OCI-LY3 (cell line): ENCODE measurements at regions not wholly inside any gene's neighbourhood (a gene's known extent, or its start where the extent isn't known, plus 50 kb on each side); places are given as distances from the start of the nearest gene placed in this dataset.

Experiments
- H2AFZ ChIP-seq: fragments of 200-600, 300-600 bp; shearing (Covaris generic); 2 replicates; pipeline ENCODE4 v1.6.0; 2014; ENCODE audit warnings: antibody characterized with exemption, low read depth, low read length
- H3K27ac ChIP-seq: fragments of 200-600, 300-600 bp; sonication (generic); 2 replicates; pipeline ENCODE4 v1.5.1; 2014; ENCODE audit warnings: mild to moderate bottlenecking, low read length, moderate library complexity, mixed read lengths
- H3K27me3 ChIP-seq: fragments of 200-600, 300-600 bp; sonication (generic); 2 replicates; pipeline ENCODE4 v1.6.1; 2014; ENCODE audit warnings: low read depth, low read length, mixed read lengths
- H3K36me3 ChIP-seq: fragments of 200-600, 300-600 bp; sonication (generic); replicated peaks from 2 replicates; pipeline ENCODE3; 2014; ENCODE audit warnings: low read depth, low read length, mixed read lengths
- H3K4me1 ChIP-seq: fragments of 300-600, 200-600 bp; sonication (generic); 2 replicates; pipeline ENCODE4 v1.6.1; 2014; ENCODE audit warnings: low read length, mixed read lengths
- H3K4me2 ChIP-seq: fragments of 200-600, 300-600 bp; sonication (generic); 2 replicates; pipeline ENCODE4 v1.6.1; 2014; ENCODE audit warnings: low read length, mixed read lengths
- H3K4me3 ChIP-seq: fragments of 300-600, 200-600 bp; sonication (generic); 2 replicates; pipeline ENCODE4 v1.5.1; 2014; ENCODE audit warnings: antibody characterized with exemption, mild to moderate bottlenecking, low read length, moderate library complexity
- H3K79me2 ChIP-seq: fragments of 300-600, 200-600 bp; shearing (Covaris generic); 2 replicates; pipeline ENCODE4 v1.6.1; 2014; ENCODE audit warnings: mild to moderate bottlenecking, low read length, mixed read lengths
- H3K9ac ChIP-seq: fragments of 300-600, 200-600 bp; shearing (Covaris generic); 2 replicates; pipeline ENCODE4 v1.6.0; 2014; ENCODE audit warnings: mild to moderate bottlenecking, low read length, moderate library complexity
- H3K9me3 ChIP-seq: fragments of 200-600, 300-600 bp; shearing (Covaris generic); 2 replicates; pipeline ENCODE4 v1.6.1; 2014; ENCODE audit warnings: low read length, mixed read lengths; ENCODE audit not compliant: insufficient read depth
- H4K20me1 ChIP-seq: fragments of 200-600, 300-600 bp; sonication (generic); 2 replicates; pipeline ENCODE4 v1.6.1; 2016; ENCODE audit warnings: low read length, mixed read lengths; ENCODE audit not compliant: insufficient read depth
- EZH2phosphoT487 ChIP-seq: fragments of 200-600 bp; shearing (Covaris generic); IDR thresholded peaks from 2 replicates; pipeline ENCODE4 v1.6.1; 2018; ENCODE audit warnings: antibody characterized with exemption, mixed run types, low read depth
- TF ChIP-seq, protein P1 (sequence below): fragments of 200-600, 300-600 bp; sonication (generic); IDR thresholded peaks from 2 replicates; pipeline ENCODE4 v1.5.1; 2014; ENCODE audit warnings: antibody characterized with exemption, low read length, low read depth

DNA sequence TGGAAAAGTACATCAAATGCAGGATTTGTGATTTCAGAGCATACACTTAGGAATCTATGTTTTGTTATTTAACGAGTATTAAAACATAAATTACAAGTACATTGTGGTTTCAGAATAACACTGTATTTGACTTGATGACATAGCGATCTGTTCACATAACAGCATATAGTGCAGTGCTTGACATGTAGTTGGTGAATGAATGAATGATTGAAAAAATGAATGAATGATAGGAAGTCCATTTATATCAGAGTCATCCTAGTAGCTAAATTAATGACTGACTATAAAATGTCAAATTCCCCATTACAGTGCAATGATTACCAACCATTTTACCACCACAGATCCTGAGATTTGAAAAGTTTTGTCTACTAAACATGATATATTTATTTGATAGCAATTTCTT is 114.6 kb upstream of the FAT1 start:
- Histone ChIP-seq H3K4me1 (peaks cover 6% of the 10 kb centered on the region; the same call in 1 of the 2 replicates), H3K27me3 (no peaks in the 10 kb centered on the region), H3K27ac (no peak overlapping the region), H2AFZ (no peak overlapping the region), H3K36me3 (no peaks in the 10 kb centered on the region), H3K79me2 (no peaks in the 10 kb centered on the region), H3K9me3 (no peaks in the 10 kb centered on the region), H3K4me2 (no peak overlapping the region), H3K4me3 (no peak overlapping the region), H3K9ac (no peak overlapping the region), H4K20me1 (no peaks in the 10 kb centered on the region)
- TF ChIP-seq EZH2phosphoT487: no peak
- TF ChIP-seq, protein P1, sequence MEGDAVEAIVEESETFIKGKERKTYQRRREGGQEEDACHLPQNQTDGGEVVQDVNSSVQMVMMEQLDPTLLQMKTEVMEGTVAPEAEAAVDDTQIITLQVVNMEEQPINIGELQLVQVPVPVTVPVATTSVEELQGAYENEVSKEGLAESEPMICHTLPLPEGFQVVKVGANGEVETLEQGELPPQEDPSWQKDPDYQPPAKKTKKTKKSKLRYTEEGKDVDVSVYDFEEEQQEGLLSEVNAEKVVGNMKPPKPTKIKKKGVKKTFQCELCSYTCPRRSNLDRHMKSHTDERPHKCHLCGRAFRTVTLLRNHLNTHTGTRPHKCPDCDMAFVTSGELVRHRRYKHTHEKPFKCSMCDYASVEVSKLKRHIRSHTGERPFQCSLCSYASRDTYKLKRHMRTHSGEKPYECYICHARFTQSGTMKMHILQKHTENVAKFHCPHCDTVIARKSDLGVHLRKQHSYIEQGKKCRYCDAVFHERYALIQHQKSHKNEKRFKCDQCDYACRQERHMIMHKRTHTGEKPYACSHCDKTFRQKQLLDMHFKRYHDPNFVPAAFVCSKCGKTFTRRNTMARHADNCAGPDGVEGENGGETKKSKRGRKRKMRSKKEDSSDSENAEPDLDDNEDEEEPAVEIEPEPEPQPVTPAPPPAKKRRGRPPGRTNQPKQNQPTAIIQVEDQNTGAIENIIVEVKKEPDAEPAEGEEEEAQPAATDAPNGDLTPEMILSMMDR: no peak

DNA sequence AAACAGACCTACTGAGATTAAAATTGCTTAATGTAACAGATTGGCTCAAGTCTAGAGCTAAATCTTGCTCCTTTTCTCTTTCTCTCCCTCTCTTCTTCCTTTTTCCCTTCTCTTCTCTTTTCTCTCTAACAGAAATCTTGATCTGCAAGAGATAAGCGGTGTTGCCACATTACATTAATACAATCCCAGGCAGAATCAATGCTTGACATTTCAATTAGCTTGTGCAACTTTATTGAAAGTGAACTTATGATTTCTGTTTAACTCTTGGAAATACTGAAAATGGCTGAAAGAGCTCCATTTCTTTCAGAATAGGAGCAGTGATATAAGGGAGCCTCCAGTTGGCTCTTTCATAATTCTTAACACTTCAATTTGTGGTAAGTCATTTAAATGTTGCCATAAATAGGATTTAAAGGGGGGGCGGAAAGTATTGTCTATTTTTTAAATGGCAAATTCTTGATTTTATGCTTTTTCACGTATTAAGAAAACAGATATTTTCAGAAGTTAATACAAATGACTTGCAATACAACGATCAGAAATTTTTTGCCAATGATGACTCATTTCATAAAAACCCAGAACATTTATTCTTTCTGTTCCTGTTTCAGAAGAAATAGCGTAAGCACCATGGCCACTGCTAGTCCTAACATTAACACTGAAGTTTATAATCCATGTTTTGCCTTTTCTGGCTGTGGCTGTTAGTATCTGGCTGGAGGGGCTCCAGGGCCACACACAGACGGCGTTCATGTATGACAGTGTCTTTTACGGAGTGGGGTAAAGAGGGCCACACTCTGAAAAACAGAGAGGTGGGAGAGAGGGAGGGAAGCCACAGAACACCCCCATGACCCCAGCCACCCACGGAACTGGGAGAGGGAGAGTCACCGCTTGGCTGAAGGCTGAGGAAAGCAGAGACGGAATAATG is 115.7 kb upstream of the FAT1 start:
- Histone ChIP-seq H3K4me3 (no peak overlapping the region), H3K4me1 (peaks cover 6% of the 10 kb centered on the region; the same call in 1 of the 2 replicates), H3K9ac (no peak overlapping the region), H4K20me1 (no peaks in the 10 kb centered on the region), H3K4me2 (no peak overlapping the region), H3K27me3 (no peaks in the 10 kb centered on the region), H3K36me3 (no peaks in the 10 kb centered on the region), H3K9me3 (no peaks in the 10 kb centered on the region), H2AFZ (no peak overlapping the region), H3K79me2 (no peaks in the 10 kb centered on the region), H3K27ac (no peak overlapping the region)
- TF ChIP-seq, protein P1: no peak
- TF ChIP-seq EZH2phosphoT487: no peak

DNA sequence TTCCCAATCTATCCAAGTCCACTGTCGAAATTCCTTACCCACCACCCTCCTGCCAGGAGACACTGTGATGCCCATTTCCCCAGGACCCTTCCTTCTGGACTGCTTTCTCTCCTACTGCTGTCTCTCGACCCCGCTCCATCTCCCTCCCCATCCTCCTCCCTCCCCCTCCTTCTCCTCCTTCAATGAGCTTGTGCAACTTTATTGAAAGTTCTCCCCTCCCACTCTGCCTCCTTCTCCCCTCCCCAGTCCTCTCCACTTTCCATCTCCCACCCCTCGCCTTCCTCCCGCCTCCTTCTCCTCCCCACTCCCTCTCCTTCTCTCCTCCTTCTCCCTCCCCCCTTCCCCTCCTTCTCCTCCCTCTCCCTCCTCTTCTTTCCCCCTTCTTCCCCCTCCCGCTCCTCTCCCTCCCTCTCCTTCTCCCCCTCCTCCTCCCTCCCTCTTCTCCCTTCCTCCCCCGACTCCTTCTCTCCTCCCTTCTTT is 116.6 kb upstream of the FAT1 start:
- TF ChIP-seq, protein P1: no peak
- no peak for TF ChIP-seq EZH2phosphoT487
- Histone ChIP-seq H3K4me3 (no peak overlapping the region), H3K27ac (no peak overlapping the region)

DNA sequence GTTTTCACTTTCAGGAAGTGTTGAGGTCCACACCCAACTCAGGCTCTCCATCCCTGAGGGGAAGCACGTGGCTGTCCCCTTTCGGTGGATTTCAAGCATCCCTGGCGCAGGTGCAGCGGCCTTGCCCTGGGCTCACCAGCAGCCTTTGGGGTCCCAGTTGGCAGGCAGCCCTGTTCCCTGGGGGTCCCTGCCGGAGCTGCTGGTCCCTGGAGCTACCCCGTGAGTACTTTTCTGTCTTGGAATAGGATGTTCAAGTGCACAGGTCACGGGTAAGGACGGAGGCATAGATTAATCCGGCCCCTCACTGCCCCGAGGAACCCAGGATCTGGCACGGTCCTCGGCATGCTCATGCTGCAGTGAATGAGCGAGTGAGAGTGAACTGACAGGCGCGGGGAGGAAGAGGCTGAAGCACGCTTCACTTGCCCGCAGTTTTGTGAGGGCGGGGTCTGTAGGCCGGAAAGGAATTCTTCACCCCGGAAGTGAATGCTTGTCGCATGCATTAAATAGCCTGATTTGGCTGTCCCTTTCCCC is 117.2 kb upstream of the FAT1 start:
- H4K20me1 ChIP-seq: no peaks in the 10 kb centered on the region
- H3K79me2 ChIP-seq: no peaks in the 10 kb centered on the region
- no peak overlapping the region for H2AFZ ChIP-seq
- no peak overlapping the region for H3K4me2 ChIP-seq
- H3K4me3 ChIP-seq: no peak overlapping the region
- peaks cover 6% of the 10 kb centered on the region; the same call in 1 of the 2 replicates for H3K4me1 ChIP-seq
- H3K27me3 ChIP-seq: no peaks in the 10 kb centered on the region
- H3K27ac ChIP-seq: no peak overlapping the region
- no peak overlapping the region for H3K9ac ChIP-seq
- no peaks in the 10 kb centered on the region for H3K9me3 ChIP-seq
- no peak for TF ChIP-seq EZH2phosphoT487
- H3K36me3 ChIP-seq: no peaks in the 10 kb centered on the region

More for the DNA sequence above, 116.6 kb upstream of the FAT1 start:
- Histone ChIP-seq H3K9me3 (no peaks in the 10 kb centered on the region), H3K27me3 (no peaks in the 10 kb centered on the region), H4K20me1 (no peaks in the 10 kb centered on the region), H2AFZ (no peak overlapping the region), H3K36me3 (no peaks in the 10 kb centered on the region), H3K4me2 (no peak overlapping the region), H3K79me2 (no peaks in the 10 kb centered on the region), H3K9ac (no peak overlapping the region), H3K4me1 (peaks cover 6% of the 10 kb centered on the region; the same call in 1 of the 2 replicates)
